ENCODE measurements at regions not wholly inside any gene's neighbourhood (a gene's known extent, or its start where the extent isn't known, plus 50 kb on each side); places are given as distances from the start of the nearest gene placed in this dataset.

DNA sequence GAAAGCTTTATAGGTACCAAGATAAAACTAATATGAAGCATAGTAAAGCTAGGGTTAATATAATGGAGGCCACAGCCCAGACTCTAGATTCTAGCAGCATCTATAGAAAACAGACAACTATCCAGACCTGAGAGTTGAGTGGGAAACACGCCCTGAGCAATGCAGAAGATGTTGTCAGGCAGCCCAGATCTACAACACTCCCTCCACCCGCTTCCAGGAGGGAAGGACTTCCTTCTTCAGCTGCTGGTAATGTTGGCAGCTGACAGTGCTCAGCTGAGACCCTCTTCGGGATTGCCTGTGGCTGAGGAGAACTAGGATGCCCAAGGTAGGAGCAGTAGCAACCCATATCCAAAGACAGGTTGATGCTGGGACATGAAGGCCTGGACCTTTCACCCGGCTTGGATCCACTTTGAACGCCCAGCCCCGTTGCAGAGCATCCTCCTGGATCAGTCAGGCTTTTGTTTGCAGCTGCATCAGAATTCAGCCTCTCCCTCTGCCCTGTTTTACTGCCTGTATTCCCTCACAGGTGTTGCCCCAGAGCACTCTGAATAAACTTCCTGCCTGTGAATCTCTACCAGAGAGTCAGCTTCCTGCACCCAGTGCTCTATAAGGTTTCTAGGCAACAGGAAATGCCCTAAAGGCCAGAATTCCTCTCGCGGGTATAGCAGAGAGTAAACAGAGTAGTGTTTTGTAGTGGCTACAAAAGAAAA lies 174.7 kb upstream of the IL12A start:
- H3K4me1 ChIP-seq (ENCODE audit: insufficient read depth) = peaks cover 3% of the 10 kb centered on the region
- H3K79me2 ChIP-seq = peaks cover 14% of the 10 kb centered on the region
- no peaks in the 10 kb centered on the region for H4K20me1 ChIP-seq (ENCODE audit: insufficient read depth, poor library complexity, severe bottlenecking)

DNA sequence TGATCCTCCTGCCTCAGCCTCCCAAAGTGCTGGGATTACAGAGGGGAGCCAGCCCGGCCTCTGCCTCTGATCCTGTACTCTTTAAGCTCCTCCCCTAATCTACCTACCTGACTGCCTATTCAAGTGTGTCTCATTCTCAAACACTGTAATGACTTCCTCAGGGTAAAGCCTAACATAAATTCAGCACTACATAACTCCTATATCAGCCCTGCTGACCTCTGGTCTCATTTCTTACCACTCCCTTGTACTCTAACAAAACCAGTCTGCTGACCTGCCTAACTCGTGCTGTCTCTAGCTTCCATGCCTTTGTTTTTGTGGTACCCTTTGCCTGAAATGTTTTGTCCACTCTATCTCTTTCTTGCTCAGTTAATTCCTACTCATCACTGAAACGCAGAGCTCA lies 172.1 kb upstream of the IL12A start:
- Histone ChIP-seq H2AFZ (no peak overlapping the region), H3K27me3 (no peaks in the 10 kb centered on the region), H3K27ac (peak overlapping the region; percentile 18), H4K20me1 (ENCODE audit: insufficient read depth, poor library complexity, severe bottlenecking) (no peaks in the 10 kb centered on the region), H3K4me2 (no peak overlapping the region), H3K9me3 (ENCODE audit: low read depth) (no peaks in the 10 kb centered on the region), H3K36me3 (replicated peaks; ENCODE audit: insufficient read depth, low read depth) (no peaks in the 10 kb centered on the region), H3K9me2 (replicated peaks; ENCODE audit: insufficient read depth) (no peaks in the 10 kb centered on the region), H3K4me1 (ENCODE audit: insufficient read depth) (peaks cover 3% of the 10 kb centered on the region), H3K79me2 (peaks cover 10% of the 10 kb centered on the region), H3K4me3 (no peak overlapping the region)
- TF ChIP-seq, protein P1, sequence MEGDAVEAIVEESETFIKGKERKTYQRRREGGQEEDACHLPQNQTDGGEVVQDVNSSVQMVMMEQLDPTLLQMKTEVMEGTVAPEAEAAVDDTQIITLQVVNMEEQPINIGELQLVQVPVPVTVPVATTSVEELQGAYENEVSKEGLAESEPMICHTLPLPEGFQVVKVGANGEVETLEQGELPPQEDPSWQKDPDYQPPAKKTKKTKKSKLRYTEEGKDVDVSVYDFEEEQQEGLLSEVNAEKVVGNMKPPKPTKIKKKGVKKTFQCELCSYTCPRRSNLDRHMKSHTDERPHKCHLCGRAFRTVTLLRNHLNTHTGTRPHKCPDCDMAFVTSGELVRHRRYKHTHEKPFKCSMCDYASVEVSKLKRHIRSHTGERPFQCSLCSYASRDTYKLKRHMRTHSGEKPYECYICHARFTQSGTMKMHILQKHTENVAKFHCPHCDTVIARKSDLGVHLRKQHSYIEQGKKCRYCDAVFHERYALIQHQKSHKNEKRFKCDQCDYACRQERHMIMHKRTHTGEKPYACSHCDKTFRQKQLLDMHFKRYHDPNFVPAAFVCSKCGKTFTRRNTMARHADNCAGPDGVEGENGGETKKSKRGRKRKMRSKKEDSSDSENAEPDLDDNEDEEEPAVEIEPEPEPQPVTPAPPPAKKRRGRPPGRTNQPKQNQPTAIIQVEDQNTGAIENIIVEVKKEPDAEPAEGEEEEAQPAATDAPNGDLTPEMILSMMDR (IDR thresholded peaks at IDR 0.05; ENCODE audit: poor library complexity) = no peak
- no peak for TF ChIP-seq EZH2 (IDR thresholded peaks at IDR 0.05; ENCODE audit: borderline replicate concordance)
- no peak for TF ChIP-seq EZH2phosphoT487 (IDR thresholded peaks at IDR 0.05; ENCODE audit: low read depth, severe bottlenecking, unreplicated experiment)
- WGBS (ENCODE audit: low lambda C conversion rate, missing lambda C conversion rate) = 77% methylated on average over 3 of the region's 3 CpGs
- no peak for DNase-seq (ENCODE audit: low spot score)

More for the DNA sequence above, 174.7 kb upstream of the IL12A start:
- no peak overlapping the region for H2AFZ ChIP-seq
- WGBS (ENCODE audit: low lambda C conversion rate, missing lambda C conversion rate) = 52% methylated on average over 8 of the region's 8 CpGs
- no peaks in the 10 kb centered on the region for H3K27me3 ChIP-seq
- no peak overlapping the region for H3K4me2 ChIP-seq
- H3K9me2 ChIP-seq (replicated peaks; ENCODE audit: insufficient read depth) = no peaks in the 10 kb centered on the region
- TF ChIP-seq EZH2 (IDR thresholded peaks at IDR 0.05; ENCODE audit: borderline replicate concordance) (no peak), EZH2phosphoT487 (IDR thresholded peaks at IDR 0.05; ENCODE audit: low read depth, severe bottlenecking, unreplicated experiment) (no peak)
- TF ChIP-seq, protein P1 (IDR thresholded peaks at IDR 0.05; ENCODE audit: poor library complexity) = no peak
- H3K27ac ChIP-seq = peak overlapping the region; percentile 59
- DNase-seq (ENCODE audit: low spot score) = peak; percentile 50
- no peaks in the 10 kb centered on the region for H3K36me3 ChIP-seq (replicated peaks; ENCODE audit: insufficient read depth, low read depth)
- H3K9me3 ChIP-seq (ENCODE audit: low read depth) = no peaks in the 10 kb centered on the region
- H3K4me3 ChIP-seq = no peak overlapping the region

DNA sequence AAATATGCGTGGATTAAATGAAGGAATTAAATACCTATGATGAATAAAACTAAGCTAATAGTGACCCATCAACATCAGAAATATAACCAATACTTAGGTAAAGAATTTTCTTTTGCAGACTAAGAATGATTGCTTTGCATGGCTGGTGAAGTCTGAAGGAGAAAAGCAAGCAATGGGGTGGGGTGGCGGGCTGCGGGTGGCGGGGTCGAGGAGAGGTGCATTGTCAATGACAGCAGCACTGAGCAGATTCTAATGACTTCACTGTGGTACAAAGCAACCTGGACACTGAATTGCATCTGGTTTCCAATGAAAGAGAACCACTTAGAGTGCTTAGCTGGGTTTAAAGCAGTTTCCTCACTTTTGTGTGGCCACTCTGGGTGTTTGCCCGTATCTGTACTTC lies 171.5 kb upstream of the IL12A start:
- H2AFZ ChIP-seq = no peak overlapping the region
- no peak overlapping the region for H3K27ac ChIP-seq
- no peaks in the 10 kb centered on the region for H3K9me3 ChIP-seq (ENCODE audit: low read depth)
- H3K4me1 ChIP-seq (ENCODE audit: insufficient read depth) = peaks cover 3% of the 10 kb centered on the region
- 83% methylated on average over 6 of the region's 6 CpGs for whole genome bisulfite sequencing (ENCODE audit: low lambda C conversion rate, missing lambda C conversion rate)
- H3K36me3 ChIP-seq (replicated peaks; ENCODE audit: insufficient read depth, low read depth) = no peaks in the 10 kb centered on the region
- TF ChIP-seq, protein P1 (IDR thresholded peaks at IDR 0.05; ENCODE audit: poor library complexity) = no peak
- no peak for TF ChIP-seq EZH2 (IDR thresholded peaks at IDR 0.05; ENCODE audit: borderline replicate concordance)
- no peaks in the 10 kb centered on the region for H4K20me1 ChIP-seq (ENCODE audit: insufficient read depth, poor library complexity, severe bottlenecking)
- no peak overlapping the region for H3K4me2 ChIP-seq
- DNase-seq (ENCODE audit: low spot score) = no peak
- no peak overlapping the region for H3K4me3 ChIP-seq
- peaks cover 9% of the 10 kb centered on the region for H3K79me2 ChIP-seq
- H3K27me3 ChIP-seq = no peaks in the 10 kb centered on the region
- H3K9me2 ChIP-seq (replicated peaks; ENCODE audit: insufficient read depth) = no peaks in the 10 kb centered on the region

All from hepatocyte (in vitro differentiated cells).